WERI-Rb-1 (cell line): ENCODE measurements at regions not wholly inside any gene's neighbourhood (a gene's known extent, or its start where the extent isn't known, plus 50 kb on each side); places are given as distances from the start of the nearest gene placed in this dataset.
A peak's percentile ranks its signal among the peaks of the same experiment; 100 is the strongest.

Experiments used
- DNase-seq: peaks from one replicate; pipeline ENCODE4 v3.0.0-alpha.2; 2020
- H3K27ac ChIP-seq: fragments of 250-450 bp; sonication (Bioruptor Pico); 2 replicates; pipeline ENCODE4 v1.5.1; 2020; ENCODE audit warnings: mild to moderate bottlenecking, moderate library complexity
- H3K27me3 ChIP-seq: fragments of 250-450 bp; sonication (Bioruptor Pico); 2 replicates; pipeline ENCODE4 v1.5.1; 2021; ENCODE audit warnings: mild to moderate bottlenecking, low read depth, moderate library complexity; ENCODE audit not compliant: insufficient read depth, severe bottlenecking
- H3K36me3 ChIP-seq: fragments of 250-450 bp; sonication (Bioruptor Pico); 2 replicates; pipeline ENCODE4 v1.5.1; 2020; ENCODE audit warnings: mild to moderate bottlenecking, moderate library complexity
- H3K4me3 ChIP-seq: 2 replicates; pipeline ENCODE4 v1.5.1; 2011; ENCODE audit warnings: low read depth, mild to moderate bottlenecking, control low read depth, low read length
- H3K9me3 ChIP-seq: fragments of 250-450 bp; sonication (Bioruptor Pico); 2 replicates; pipeline ENCODE4 v1.5.1; 2021; ENCODE audit warnings: mild to moderate bottlenecking, moderate library complexity; ENCODE audit not compliant: severe bottlenecking
- CTCF ChIP-seq: IDR thresholded peaks from 2 replicates; pipeline ENCODE4 v1.5.1; 2011; ENCODE audit warnings: low read depth, mild to moderate bottlenecking, control low read depth, inconsistent platforms, low read length

- Histone ChIP-seq H3K27me3 (no peaks in the 10 kb centered on the region), H3K36me3 (no peaks in the 10 kb centered on the region), H3K9me3 (no peaks in the 10 kb centered on the region), H3K27ac (no peak overlapping the region), H3K4me3 (no peak overlapping the region)
- no peak for TF ChIP-seq CTCF
- DNase-seq, result no peak
Observed at GRCh38 chr5:30414078-30414477, 779.4 kb upstream of the CDH6 start.

- H3K27me3 ChIP-seq, result no peaks in the 10 kb centered on the region
- no peaks in the 10 kb centered on the region for H3K9me3 ChIP-seq
- no peak for DNase-seq
- no peak for TF ChIP-seq CTCF
- H3K36me3 ChIP-seq, result no peaks in the 10 kb centered on the region
- no peak overlapping the region for H3K4me3 ChIP-seq
- no peak overlapping the region for H3K27ac ChIP-seq
Observed at GRCh38 chr5:30413540-30413939, 779.9 kb upstream of the CDH6 start.

GRCh38 chr5:30405821-30406220 lies 787.7 kb upstream of the CDH6 start:
- no peak for TF ChIP-seq CTCF
- no peak overlapping the region for H3K4me3 ChIP-seq
- no peak overlapping the region for H3K27ac ChIP-seq
- H3K27me3 ChIP-seq, result no peaks in the 10 kb centered on the region
- DNase-seq, result no peak
- no peaks in the 10 kb centered on the region for H3K9me3 ChIP-seq
- H3K36me3 ChIP-seq, result no peaks in the 10 kb centered on the region

- Histone ChIP-seq H3K27me3 (no peaks in the 10 kb centered on the region), H3K9me3 (no peaks in the 10 kb centered on the region), H3K27ac (no peak overlapping the region), H3K4me3 (no peak overlapping the region), H3K36me3 (no peaks in the 10 kb centered on the region)
- DNase-seq, result peak; percentile 74
- peak; percentile 61 for TF ChIP-seq CTCF
Observed at GRCh38 chr5:30401479-30402058, 791.9 kb upstream of the CDH6 start.

- Histone ChIP-seq H3K9me3 (no peaks in the 10 kb centered on the region), H3K4me3 (no peak overlapping the region), H3K27ac (no peak overlapping the region), H3K36me3 (no peaks in the 10 kb centered on the region), H3K27me3 (no peaks in the 10 kb centered on the region)
- DNase-seq, result no peak
- TF ChIP-seq CTCF, result no peak
Observed at GRCh38 chr5:30398423-30398822, 795.1 kb upstream of the CDH6 start.

GRCh38 chr5:30392897-30393296 lies 800.6 kb upstream of the CDH6 start:
- no peak for TF ChIP-seq CTCF
- no peaks in the 10 kb centered on the region for H3K27me3 ChIP-seq
- H3K27ac ChIP-seq, result no peak overlapping the region
- H3K9me3 ChIP-seq, result no peaks in the 10 kb centered on the region
- H3K36me3 ChIP-seq, result no peaks in the 10 kb centered on the region
- DNase-seq, result no peak
- no peak overlapping the region for H3K4me3 ChIP-seq
